GDM1 (cell line): ENCODE measurements at regions not wholly inside any gene's neighbourhood (a gene's known extent, or its start where the extent isn't known, plus 50 kb on each side); places are given as distances from the start of the nearest gene placed in this dataset.

Experiments used
- DNase-seq: peaks from one replicate; lab custom pipeline; 2025; lab: John Stamatoyannopoulos, UW

DNA sequence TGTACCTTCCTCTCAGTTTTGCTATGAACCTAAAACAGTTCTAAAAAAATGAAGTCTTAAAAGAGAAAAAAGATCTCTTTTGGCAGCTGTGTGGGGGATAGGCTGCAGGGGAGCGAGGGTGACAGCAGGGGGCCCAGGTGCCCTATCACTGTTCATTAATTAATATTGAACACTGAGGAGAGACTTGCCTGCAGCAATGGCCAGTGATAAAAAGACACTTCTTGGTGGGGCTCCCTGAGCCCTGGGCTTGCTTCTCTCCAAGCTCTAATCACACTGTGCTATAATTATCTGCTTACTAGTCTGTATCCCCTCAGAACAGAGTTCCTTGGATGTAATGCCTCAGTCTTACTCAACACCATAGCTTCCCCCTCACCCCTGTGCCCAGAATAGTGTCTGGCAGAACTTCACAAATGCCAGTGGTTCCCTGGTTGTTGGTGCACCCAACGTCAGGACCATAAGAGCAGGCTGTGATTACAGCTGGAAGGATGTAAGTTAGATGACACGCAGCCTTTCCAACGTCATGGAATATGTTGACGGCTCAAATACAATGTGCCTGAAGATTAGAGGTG, 52.0 kb upstream of the IRX6 start:
- no peak for DNase-seq

DNA sequence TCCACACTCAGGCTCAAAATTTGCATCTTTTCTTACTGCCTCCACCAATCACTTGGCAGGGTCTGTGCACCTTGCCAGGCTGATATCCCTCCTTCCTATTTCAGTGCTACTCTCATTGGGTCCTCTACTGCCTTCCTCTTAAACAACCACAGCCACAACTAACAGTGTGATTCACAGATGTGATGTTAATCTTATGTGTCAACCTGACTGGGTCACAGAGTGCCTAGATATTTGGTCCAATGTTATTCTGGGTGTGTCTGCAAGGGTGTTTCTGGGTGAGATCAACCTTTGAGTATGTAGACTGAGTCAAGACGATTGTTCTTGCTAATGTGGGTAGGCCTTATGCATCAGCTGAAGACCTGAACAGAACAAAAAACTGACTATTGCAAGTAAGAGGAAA, 51.3 kb upstream of the IRX6 start:
- DNase-seq: no peak

DNA sequence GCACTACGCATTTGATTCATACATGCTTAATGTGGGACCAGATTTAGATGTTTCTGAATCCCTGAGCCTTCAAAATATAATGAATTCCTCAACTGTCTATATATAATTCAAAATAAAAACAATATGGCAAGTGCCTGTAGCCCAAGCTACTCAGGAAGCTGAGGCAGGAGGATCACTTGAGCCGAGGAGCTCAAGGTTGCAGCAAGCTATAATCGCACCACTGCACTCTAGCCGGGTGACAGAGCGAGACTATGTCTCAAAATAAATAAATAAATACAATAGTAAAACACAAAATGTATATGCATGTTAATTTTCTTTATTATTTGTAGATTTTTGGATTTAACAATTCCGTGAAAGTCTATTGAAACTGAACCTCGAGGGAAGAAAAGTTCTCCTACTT, 50.6 kb upstream of the IRX6 start:
- no peak for DNase-seq

GRCh38 chr16:55273959-55274358, 50.0 kb upstream of the IRX6 start:
- no peak for DNase-seq
